ENCODE measurements at regions not wholly inside any gene's neighbourhood (a gene's known extent, or its start where the extent isn't known, plus 50 kb on each side); places are given as distances from the start of the nearest gene placed in this dataset.

- Histone ChIP-seq H3K56ac (replicated peaks; ENCODE audit: insufficient read length, low read depth, low read length) (no peak overlapping the region), H4K5ac (ENCODE audit: insufficient read length, low read depth, low read length) (no peak overlapping the region), H2BK12ac (ENCODE audit: low read depth, low read length) (no peak overlapping the region), H4K20me1 (replicated peaks in 1 of 2; ENCODE audit: control insufficient read depth in 1 of 2, insufficient read depth in 2 of 2, low read length in 2 of 2) (no peaks in the 10 kb centered on the region), H3K9me3 (ENCODE audit: insufficient read depth in 2 of 2, low read depth in 1 of 2, low read length in 1 of 2) (peaks cover 0 to 3% of the 10 kb centered on the region in 2 experiments; a peak in 1 of 4 replicates), H2AFZ (ENCODE audit: low read length) (no peak overlapping the region), H3K23me2 (ENCODE audit: low read depth, low read length) (no peaks in the 10 kb centered on the region), H4K91ac (replicated peaks; ENCODE audit: insufficient read length, low read length) (no peak overlapping the region), H3K14ac (ENCODE audit: insufficient read length) (no peak overlapping the region), H3K27ac (ENCODE audit: low read depth, low read length) (no peak overlapping the region), H3K36me3 (ENCODE audit: control insufficient read depth in 2 of 4, insufficient read depth in 4 of 4, low read length in 3 of 4) (no peaks in the 10 kb centered on the region), H2BK120ac (replicated peaks; ENCODE audit: low read depth, low read length) (no peak overlapping the region), H3K4me2 (ENCODE audit: insufficient read depth in 1 of 2, low read depth in 2 of 2, low read length in 2 of 2) (no peak overlapping the region), H3K4ac (replicated peaks; ENCODE audit: insufficient read length, low read depth, low read length) (no peak overlapping the region), H3K23ac (ENCODE audit: insufficient read length) (no peak overlapping the region), H4K8ac (ENCODE audit: extremely low read depth, insufficient read depth, low read length) (no peak overlapping the region), H3K18ac (ENCODE audit: extremely low read depth, low read length) (no peak overlapping the region), H3K27me3 (replicated peaks in 1 of 4; ENCODE audit: control insufficient read depth in 3 of 4, extremely low read depth in 1 of 4, insufficient read depth in 3 of 4, low read length in 3 of 4) (no peaks in the 10 kb centered on the region), H3K9ac (replicated peaks in 1 of 4; ENCODE audit: extremely low read depth in 1 of 4, low read depth in 3 of 4, low read length in 3 of 4) (no peak overlapping the region), H3K79me2 (ENCODE audit: control insufficient read depth in 1 of 2, insufficient read depth in 2 of 2, low read length in 2 of 2) (no peaks in the 10 kb centered on the region), H3K4me1 (replicated peaks in 1 of 4; ENCODE audit: control insufficient read depth in 3 of 4, insufficient read depth in 4 of 4, low read length in 3 of 4) (peaks cover 5 to 7% (median 6%) of the 10 kb centered on the region in 4 experiments; a peak in 5 of 7 replicates), H2AK5ac (ENCODE audit: low read depth, low read length) (no peak overlapping the region), H3K4me3 (ENCODE audit: extremely low read depth in 1 of 4, insufficient read depth in 2 of 4, low read depth in 3 of 4, low read length in 4 of 4) (no peak overlapping the region), H2BK5ac (ENCODE audit: low read depth, low read length) (no peak overlapping the region), H2BK20ac (ENCODE audit: low read length) (no peak overlapping the region), H3K79me1 (ENCODE audit: low read depth, low read length) (no peaks in the 10 kb centered on the region), H2BK15ac (ENCODE audit: low read length) (no peak overlapping the region)
- ChIA-PET POLR2A (ENCODE audit: partially characterized antibody) (no interaction called here), CTCF (ENCODE audit: partially characterized antibody) (interaction anchor here (1.6 kb wide), 2 partner anchors 47 to 121 kb away, joined by 4 read pairs; no protein-coding TSS in a partner anchor)
- WGBS, 2 experiments (ENCODE audit: extremely low coverage in 1 of 2, insufficient coverage in 1 of 2, insufficient read length in 1 of 2, insufficient replicate concordance in 2 of 2, low coverage in 1 of 2, low lambda C conversion rate in 2 of 2, missing lambda C conversion rate in 1 of 2) = 95% methylated on average over 3 of the region's 3 CpGs; no CpG with 5 or more reads in 1 of the 2 experiments
- FAIRE-seq = no peak
- TF ChIP-seq MAX (IDR thresholded peaks at IDR 0.05) (no peak), POU5F1 (IDR thresholded peaks at IDR 0.05; ENCODE audit: low read depth, low read length) (no peak), EP300 (IDR thresholded peaks at IDR 0.05; ENCODE audit: borderline replicate concordance in 1 of 2, low read depth in 2 of 2, low read length in 2 of 2) (no peak), RNF2 (IDR thresholded peaks at IDR 0.05; ENCODE audit: borderline replicate concordance, low read depth, low read length, missing control alignments, poor library complexity, severe bottlenecking) (no peak), SAP30 (IDR thresholded peaks at IDR 0.05; ENCODE audit: insufficient read depth, insufficient replicate concordance, low read length) (no peak)
- no peak for DNase-seq (ENCODE audit: low read depth in 1 of 2, low spot score in 2 of 2)
Observed at GRCh38 chr5:103345461-103345860, 86.9 kb downstream of the MACIR start.
